Non-pigmented ciliary epithelial cell (primary cell): ENCODE measurements at regions not wholly inside any gene's neighbourhood (a gene's known extent, or its start where the extent isn't known, plus 50 kb on each side); places are given as distances from the start of the nearest gene placed in this dataset.

Experiments
- DNase-seq: peaks from one replicate; pipeline ENCODE4 v3.0.0-alpha.2; 2010; ENCODE audit warnings: low read depth

DNA sequence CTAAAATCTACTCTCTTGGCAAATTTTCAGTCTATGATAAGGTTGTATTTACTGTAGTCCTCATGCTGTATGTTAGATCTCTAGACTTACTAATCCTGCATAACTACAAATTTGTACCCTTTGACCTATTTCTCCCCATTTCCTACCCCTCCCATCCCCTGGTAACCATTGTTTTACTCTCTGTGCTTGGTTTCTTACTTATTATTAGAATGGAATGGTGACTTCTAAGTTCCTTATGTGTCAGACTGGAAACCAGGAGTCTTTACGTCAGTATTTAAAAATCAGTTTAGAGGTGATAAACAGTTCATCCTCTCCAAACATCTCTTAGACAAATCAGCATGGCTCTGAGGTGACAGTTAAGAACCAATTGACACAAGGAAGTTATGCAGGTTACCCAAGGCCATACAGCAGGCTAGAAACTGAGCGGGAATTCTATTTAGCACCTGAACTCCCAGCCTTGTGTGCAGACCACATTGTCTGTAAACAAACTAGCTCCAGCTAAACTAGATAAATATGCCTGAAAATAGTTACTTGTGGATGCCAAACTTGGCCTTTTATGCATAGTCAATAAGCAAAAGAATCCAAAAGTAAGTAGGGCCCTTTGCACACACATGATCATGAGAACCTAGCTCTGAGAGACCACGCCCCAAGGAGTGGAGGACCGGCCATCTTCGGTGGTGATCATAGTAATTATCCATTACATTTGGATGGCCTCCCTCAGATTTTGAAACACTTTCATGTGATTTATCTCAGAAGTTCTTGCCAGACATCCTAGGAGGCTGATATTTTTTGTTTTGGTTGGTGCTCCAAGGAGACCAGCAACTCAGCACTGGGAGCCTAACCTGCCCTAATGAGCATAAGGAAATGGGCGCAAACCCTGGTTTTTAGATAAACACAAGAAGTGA, 72.3 kb upstream of the BOC start:
- DNase-seq, result no peak

DNA sequence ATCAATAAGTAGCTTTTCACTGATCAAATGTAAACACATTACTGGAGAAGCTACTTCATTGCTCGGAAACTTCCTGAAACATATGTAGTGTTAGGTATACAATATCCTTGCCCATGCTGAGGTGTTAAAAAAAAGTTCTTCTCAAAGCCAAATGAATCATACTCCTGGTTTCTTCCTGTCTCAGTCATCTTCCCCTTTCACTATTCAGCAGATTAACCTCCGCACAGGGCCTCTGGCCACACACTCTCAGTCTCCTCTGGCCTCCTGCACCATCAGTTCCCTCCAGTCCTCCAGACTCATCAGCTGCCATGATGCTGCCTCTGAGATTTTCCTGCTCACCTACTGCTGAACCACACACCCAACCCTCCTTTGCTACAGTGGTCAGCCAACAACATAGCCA, 70.5 kb upstream of the BOC start:
- DNase-seq, result no peak

DNA sequence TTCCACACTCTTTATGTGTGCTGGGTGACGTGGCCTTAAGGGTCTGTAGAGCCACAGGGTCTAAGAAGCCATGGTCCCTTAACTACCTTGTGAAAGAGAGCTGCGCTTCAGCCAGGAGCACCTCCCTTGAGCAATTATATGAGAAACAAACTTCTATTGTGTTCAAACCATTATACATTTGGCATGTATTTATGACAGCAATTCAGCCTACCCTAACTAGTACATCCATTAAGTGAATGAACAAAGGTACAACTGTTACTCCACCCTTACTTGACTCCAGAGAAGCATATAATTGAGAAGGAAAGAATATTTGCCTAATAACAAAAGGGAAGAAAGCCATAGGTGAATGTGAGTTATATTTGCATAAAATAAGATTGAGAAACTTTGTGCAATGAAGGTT, 69.8 kb upstream of the BOC start:
- no peak for DNase-seq

DNA sequence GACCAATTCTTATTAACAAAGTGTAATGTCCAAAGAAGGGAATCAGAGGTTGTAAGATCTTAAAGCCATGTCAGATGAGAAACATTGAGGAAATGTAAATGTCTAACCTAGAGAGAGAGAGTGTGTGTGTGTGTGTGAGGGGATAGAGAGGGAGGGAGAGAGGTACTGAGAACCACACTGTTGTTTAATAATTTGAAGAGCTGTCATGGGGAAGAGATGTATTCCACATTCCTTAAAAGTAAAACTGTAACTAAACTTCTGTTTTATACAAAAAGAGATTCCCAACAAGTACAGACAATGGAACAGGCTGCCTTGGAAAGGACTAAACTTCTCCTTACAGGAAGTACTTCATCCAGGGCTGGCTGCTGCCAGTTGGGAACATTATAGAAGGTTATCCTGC, 68.9 kb upstream of the BOC start:
- DNase-seq, result no peak

DNA sequence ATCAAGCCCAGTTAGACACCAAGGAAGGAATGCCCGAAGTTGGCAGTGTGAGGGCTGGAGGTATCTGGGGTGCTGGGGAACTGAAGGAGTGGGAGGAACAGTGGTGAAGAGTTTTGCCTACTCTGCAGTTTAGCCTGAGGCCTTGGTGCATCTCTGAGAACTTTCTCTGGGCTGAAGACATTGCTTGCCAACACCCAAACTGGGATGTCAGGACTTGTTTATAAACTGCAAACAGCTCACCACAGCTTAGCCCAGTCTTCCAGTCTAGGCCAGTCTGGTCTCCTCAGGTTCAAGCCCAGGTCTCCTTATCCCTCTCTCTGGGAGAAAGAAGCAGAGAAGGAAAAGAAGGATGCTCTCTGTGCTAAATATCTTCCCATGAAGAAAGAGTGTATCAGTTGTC, 68.0 kb upstream of the BOC start:
- DNase-seq, result no peak

DNA sequence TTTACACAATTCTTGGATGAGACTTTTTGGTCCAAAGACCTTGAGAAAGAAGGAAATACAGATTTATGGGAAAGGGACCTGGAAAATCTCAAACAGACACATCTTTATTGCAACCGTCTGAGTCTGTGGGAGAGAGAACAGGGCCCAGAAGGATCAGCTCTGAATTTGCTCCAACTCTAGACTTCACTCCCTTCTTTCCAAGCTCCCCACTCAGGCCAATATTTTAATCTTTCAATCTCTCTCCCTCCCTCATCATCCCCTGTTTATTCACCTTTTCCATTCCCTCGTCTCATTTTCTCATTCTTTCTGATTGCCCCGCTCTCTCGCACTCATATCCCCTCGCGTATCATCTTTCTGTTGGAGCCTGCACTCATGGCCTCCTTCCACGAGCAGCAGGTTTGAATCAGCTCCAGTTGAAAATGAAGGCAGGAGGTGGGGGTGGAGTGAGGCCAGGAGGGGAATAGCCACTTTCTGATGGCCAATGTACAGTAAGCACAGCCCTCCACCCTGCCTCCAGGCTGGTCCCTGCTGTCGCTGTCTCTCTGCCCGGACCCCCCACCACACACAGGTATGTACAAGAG, 63.6 kb upstream of the BOC start:
- no peak for DNase-seq

DNA sequence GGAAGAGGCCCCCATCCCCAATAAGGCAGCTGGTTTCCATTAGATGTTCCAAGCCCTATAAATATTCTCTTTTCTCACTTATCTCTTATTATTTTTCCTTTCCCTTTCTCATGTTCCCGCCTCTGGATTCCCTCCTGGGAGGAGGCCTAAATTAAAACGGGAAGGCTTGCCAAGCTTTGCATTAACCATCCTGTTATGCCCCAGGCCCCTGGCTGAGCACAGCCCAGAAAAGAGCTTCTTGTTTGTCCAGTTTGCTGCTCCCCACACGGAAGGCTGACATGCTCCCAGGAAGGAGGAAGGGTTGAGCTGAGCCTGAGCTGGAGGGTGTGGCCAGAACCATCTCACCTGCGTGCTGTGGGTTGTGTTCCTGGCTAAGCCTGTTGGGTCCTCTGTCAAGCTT, 63.1 kb upstream of the BOC start:
- no peak for DNase-seq

DNA sequence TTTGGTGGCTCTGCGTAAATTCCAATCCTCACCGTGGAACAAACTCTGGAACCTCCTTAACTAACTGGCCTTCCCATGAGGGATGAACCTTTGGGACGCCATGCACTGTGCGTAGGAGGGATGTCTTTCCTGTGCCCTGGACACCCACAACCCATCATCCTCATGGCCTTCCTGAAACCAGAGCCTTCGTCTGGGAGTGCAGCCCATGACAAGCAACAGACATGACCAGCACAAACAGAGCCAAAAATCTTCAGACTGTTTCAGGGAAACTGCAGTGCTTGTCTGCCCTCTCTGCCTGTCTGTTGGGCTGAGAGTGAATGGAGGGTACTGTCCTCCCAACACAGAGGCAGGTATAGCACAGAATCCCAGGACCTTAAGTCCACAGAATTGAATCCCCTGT, 61.1 kb upstream of the BOC start:
- DNase-seq, result no peak

DNA sequence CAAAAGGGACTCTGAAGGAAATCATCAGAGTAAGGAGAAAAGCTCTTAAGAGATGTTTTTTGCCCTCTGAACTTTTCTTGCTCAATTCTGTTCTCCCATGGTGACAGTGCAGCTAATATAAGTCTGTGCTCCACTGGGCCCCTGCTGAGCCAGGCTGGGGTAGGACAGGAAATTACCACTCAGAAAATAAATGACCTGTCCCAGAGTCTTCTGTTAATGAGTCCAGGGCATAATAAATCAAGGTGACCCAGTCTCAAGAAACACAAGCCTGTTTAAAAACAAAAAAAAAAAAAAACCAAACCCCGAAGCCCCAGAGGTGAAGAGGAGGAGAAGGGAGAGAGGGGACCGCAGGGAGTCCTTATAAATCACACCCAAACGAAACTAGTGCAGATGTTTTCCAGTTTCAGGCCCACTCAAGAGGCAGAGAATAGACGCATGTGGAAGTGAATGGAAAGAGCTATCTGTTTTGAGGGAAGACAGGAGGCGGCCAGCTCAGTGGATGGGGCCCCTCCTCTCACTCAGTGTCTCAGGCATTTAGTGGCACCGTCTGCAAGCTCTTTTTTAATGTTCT, 59.8 kb upstream of the BOC start:
- no peak for DNase-seq

DNA sequence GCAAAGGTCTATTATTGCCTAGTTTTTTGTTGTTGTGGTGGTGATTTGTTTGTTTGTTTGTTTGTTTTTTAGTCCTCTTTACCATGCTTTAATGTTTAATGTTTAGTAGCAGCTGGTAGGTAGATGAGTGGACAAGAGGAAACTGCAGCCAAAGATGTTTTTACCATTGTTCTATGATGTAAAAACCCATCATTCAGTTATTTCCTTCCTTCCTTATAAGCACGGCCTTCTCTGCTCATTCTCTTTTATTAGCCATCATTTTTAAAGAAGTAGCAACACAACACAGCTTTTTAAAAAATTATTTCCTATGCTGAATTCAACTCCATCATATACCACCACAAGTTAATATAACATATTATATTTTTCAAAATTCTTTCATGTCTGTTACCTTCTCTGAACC, 58.5 kb upstream of the BOC start:
- no peak for DNase-seq

DNA sequence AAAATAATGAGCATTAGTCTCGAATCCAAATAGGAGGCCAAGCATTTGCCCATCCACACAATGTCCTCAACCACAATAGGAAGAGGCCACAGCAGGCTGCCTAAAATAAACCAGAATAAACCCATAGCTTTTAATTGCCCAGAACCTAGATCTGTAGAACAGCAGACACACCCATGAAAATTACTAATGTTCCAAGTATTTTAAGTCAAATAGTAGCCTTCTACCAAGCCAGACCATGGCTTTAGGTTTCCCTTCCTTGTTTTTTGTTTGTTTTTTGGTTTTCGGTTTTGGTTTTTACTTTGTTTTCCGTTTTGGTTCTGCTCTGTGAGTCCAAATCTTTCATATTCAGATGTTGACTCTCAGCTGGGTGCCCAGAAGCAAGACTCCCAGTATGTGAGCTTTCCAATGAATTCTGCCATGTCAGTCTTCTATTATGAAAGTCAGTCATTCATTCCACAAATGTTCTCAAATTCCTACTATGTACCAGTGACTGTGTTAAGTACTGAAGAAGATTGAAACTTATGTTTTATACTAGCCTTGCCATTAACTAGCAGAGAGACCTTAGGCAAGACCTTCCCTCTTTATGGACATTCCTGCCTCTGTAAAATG, 57.8 kb upstream of the BOC start:
- DNase-seq, result no peak

DNA sequence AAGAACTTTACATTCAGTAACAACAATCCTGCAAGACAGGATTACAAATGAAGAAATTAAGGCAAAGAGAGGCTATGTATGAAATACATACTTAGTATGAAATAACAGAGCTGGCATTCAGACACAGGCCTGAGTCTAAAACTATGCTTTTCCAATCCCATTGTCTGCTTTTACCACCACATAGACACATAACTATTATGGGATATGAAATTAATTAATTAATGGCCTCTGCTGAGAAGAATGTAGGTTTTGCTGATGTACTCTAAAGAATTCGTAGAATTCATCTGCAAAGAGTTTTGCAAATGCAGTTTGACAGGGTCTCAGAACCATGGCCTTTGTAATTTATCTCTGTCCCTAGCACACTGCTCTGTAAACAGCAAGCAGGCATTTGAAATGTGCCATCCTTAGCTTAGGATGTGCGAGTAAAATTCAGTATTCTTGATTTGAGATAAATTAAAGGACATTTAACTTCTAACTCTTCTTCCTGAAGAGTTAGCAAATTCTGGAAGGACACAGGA, 54.5 kb upstream of the BOC start:
- no peak for DNase-seq

DNA sequence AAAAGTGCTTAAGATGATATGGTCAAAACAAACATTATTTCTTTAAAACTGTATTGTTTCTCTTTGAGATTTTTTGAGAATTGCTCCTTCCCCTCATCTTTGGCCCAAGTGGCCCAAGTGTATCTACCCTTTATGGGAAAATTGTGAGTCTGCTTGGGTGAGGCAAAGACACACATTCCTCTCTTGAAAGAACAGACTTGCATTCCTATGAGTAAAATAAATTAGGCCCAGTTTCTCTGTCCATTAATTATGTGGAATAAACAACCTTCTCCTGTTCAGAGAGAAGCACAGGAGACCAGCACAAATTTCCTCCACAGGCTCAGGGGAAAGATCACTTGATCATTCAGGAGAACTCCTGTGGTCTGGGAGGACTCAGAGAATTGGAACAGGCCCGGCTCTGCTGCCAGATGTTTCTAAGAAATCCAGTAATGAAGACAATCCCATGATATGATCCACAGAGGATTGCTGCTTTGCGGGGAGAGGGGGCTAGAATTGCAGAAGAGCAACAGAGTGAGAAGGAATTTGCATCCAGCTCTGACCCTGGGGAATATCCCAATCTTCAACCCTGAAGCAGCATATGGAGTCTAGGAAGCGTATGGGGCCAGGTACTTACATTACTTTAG, 53.8 kb upstream of the BOC start:
- DNase-seq, result no peak

DNA sequence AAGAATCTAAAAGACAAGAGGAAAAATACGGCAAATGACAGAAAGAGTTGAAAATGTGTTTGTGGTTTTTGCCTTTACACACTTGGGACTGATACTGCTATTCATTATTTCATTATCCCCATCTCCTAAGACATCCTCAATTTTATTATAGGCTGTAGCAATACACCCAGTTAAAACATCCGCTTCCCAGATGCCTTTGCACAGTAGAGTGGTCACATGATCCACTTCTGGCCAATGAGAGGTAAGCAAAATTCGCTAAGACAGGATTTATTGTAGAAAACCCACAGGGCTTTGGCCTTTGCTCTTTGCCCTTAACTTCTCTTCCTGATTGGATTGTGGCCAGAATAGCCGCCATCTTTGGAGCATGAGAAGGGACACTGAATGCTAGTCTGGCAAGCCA, 53.2 kb upstream of the BOC start:
- no peak for DNase-seq
